ENCODE measurements at regions not wholly inside any gene's neighbourhood (a gene's known extent, or its start where the extent isn't known, plus 50 kb on each side); places are given as distances from the start of the nearest gene placed in this dataset.

- TF ChIP-seq SPI1 (IDR thresholded peaks at IDR 0.05; ENCODE audit: borderline replicate concordance, low read depth) (no peak), CTCF (IDR thresholded peaks at IDR 0.05; ENCODE audit: insufficient read depth, low read length) (no peak), POLR2AphosphoS5 (IDR thresholded peaks at IDR 0.05; ENCODE audit: low read depth) (no peak)
Observed at GRCh38 chr2:40516604-40517003, 64.7 kb upstream of the SLC8A1 start.

Data from HL-60 (cell line).